ENCODE measurements at regions not wholly inside any gene's neighbourhood (a gene's known extent, or its start where the extent isn't known, plus 50 kb on each side); places are given as distances from the start of the nearest gene placed in this dataset.

GRCh38 chr12:43162138-43162537 is 389.9 kb downstream of the ADAMTS20 start:
- TF ChIP-seq CTCF (IDR thresholded peaks at IDR 0.05; ENCODE audit: insufficient read depth, low read length) (no peak), REST (IDR thresholded peaks at IDR 0.05; ENCODE audit: insufficient replicate concordance, low read depth) (no peak), POLR2AphosphoS5 (IDR thresholded peaks at IDR 0.05; ENCODE audit: low read depth) (no peak)

Measured in HL-60 (cell line).